Skin of body (tissue), 1 donor: ENCODE measurements at regions not wholly inside any gene's neighbourhood (a gene's known extent, or its start where the extent isn't known, plus 50 kb on each side); places are given as distances from the start of the nearest gene placed in this dataset.

ENCODE experiments used
- DNase-seq: peaks from one replicate; lab custom pipeline; 2025; lab: John Stamatoyannopoulos, UW

GRCh38 chrX:149992918-149993317 lies 54.6 kb upstream of the EOLA2 start:
- no peak for DNase-seq

GRCh38 chrX:149993989-149994388 lies 55.7 kb upstream of the EOLA2 start:
- no peak for DNase-seq

GRCh38 chrX:149996515-149996914 lies 58.2 kb upstream of the EOLA2 start:
- DNase-seq, result no peak

GRCh38 chrX:150005027-150005426 lies 66.7 kb upstream of the EOLA2 start:
- DNase-seq, result no peak

GRCh38 chrX:150007356-150007755 lies 69.1 kb upstream of the EOLA2 start:
- DNase-seq, result no peak

GRCh38 chrX:150012647-150013381 lies 74.5 kb upstream of the EOLA2 start:
- DNase-seq, result no peak

- DNase-seq, result no peak
These were observed 76.2 kb upstream of the EOLA2 start for GRCh38 chrX:150014525-150014924.

- DNase-seq, result no peak
These were observed 79.6 kb upstream of the EOLA2 start for GRCh38 chrX:150017868-150018267.

- no peak for DNase-seq
These were observed 80.7 kb upstream of the EOLA2 start for GRCh38 chrX:150018931-150019361.

GRCh38 chrX:150028692-150029091 lies 90.4 kb upstream of the EOLA2 start:
- no peak for DNase-seq

- no peak for DNase-seq
These were observed 94.5 kb upstream of the EOLA2 start for GRCh38 chrX:150032742-150033141.

- DNase-seq, result no peak
These were observed 96.5 kb upstream of the EOLA2 start for GRCh38 chrX:150034788-150035187.

GRCh38 chrX:150035531-150035930 lies 97.2 kb upstream of the EOLA2 start:
- no peak for DNase-seq

GRCh38 chrX:150036181-150036580 lies 97.9 kb upstream of the EOLA2 start:
- DNase-seq, result no peak

- DNase-seq, result no peak
These were observed 98.3 kb upstream of the EOLA2 start for GRCh38 chrX:150036641-150037040.

GRCh38 chrX:150037041-150037440 lies 98.8 kb upstream of the EOLA2 start:
- no peak for DNase-seq

- DNase-seq, result no peak
These were observed 100.0 kb upstream of the EOLA2 start for GRCh38 chrX:150038315-150038714.

GRCh38 chrX:150038986-150039599 lies 100.8 kb upstream of the EOLA2 start:
- no peak for DNase-seq

- no peak for DNase-seq
These were observed 102.9 kb upstream of the EOLA2 start for GRCh38 chrX:150041208-150041607.

- no peak for DNase-seq
These were observed 106.3 kb upstream of the EOLA2 start for GRCh38 chrX:150044556-150044955.

- DNase-seq, result no peak
These were observed 109.5 kb upstream of the EOLA2 start for GRCh38 chrX:150047818-150048217.

GRCh38 chrX:150049647-150050046 lies 111.4 kb upstream of the EOLA2 start:
- peak; percentile 22 for DNase-seq

- DNase-seq, result no peak
These were observed 112.1 kb upstream of the EOLA2 start for GRCh38 chrX:150050387-150050786.
